ENCODE measurements at regions not wholly inside any gene's neighbourhood (a gene's known extent, or its start where the extent isn't known, plus 50 kb on each side); places are given as distances from the start of the nearest gene placed in this dataset.

DNA sequence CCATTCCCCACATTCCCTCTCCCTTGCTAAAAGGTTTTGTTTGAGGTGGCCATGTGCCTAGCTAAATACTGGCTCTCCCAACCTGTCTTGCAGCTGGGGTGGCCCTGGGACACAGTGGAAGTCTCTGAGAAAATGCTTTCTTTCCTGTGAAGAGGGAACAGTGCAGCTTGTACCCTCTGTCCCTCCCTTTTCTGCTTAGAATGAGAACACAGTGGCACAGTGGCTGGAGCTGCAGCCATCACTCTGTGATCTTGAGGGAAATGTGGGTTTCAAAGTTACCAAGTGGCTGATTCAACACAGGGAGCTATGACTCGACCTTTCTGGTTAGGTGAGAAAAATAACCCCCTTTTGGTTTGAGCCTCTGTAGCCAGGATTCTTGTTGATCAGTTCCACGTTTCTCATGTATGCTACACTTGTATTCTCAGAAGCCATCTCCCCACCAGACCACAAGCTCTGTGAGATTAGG lies 62.7 kb upstream of the CARD11 start:
- no peaks in the 10 kb centered on the region for H3K36me3 ChIP-seq
- no peak overlapping the region for H3K27ac ChIP-seq
- H3K27me3 ChIP-seq = no peaks in the 10 kb centered on the region
- intact Hi-C loops (cut with DNase I; ENCODE audit: low total_unique reads) = loop anchor here (2.0 kb wide), 1 partner anchor 16 kb away; no protein-coding TSS in a partner anchor
- peak in 1 of 2 donors; percentile 6 for DNase-seq (ENCODE audit: low spot score in 2 of 2)
- no peak overlapping the region for H3K4me3 ChIP-seq
- no peak for TF ChIP-seq POLR2A (IDR thresholded peaks at IDR 0.05)
- TF ChIP-seq POLR2AphosphoS5 (IDR thresholded peaks at IDR 0.05) = no peak
- TF ChIP-seq, protein P1, sequence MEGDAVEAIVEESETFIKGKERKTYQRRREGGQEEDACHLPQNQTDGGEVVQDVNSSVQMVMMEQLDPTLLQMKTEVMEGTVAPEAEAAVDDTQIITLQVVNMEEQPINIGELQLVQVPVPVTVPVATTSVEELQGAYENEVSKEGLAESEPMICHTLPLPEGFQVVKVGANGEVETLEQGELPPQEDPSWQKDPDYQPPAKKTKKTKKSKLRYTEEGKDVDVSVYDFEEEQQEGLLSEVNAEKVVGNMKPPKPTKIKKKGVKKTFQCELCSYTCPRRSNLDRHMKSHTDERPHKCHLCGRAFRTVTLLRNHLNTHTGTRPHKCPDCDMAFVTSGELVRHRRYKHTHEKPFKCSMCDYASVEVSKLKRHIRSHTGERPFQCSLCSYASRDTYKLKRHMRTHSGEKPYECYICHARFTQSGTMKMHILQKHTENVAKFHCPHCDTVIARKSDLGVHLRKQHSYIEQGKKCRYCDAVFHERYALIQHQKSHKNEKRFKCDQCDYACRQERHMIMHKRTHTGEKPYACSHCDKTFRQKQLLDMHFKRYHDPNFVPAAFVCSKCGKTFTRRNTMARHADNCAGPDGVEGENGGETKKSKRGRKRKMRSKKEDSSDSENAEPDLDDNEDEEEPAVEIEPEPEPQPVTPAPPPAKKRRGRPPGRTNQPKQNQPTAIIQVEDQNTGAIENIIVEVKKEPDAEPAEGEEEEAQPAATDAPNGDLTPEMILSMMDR (IDR thresholded peaks at IDR 0.05) = no peak
- peaks cover 6 to 8% of the 10 kb centered on the region in 2 donors for H3K9me3 ChIP-seq
- H3K4me1 ChIP-seq = no peaks in the 10 kb centered on the region

DNA sequence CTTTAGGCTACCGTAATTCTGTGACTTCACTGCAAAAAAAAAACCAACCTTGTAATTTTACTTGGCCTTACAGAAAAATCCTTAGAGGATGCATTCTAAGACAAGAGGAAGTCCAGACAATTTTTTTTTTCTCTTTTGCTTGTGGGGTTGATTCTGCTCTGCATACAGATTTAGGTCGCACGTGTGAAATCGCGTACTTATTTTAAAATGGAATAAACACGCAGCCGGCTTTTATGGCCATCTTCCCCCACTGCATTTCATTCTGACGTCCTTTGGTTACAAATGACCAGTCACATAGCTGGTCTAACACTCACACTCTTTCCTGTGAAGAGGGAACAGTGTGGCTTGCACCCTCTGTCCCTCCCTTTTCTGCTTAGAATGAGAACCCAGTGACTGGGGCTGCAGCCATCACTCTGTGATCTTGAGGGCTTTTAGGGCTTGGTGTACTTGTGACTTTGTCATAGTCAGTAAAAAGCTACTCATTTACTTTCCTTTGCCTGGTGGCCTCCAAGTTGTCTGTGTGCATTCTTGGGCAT lies 63.6 kb upstream of the CARD11 start:
- Histone ChIP-seq H3K27ac (no peak overlapping the region), H3K27me3 (no peaks in the 10 kb centered on the region), H3K4me1 (no peaks in the 10 kb centered on the region), H3K9me3 (peaks cover 6 to 8% of the 10 kb centered on the region in 2 donors), H3K36me3 (no peaks in the 10 kb centered on the region), H3K4me3 (no peak overlapping the region)
- TF ChIP-seq POLR2A (IDR thresholded peaks at IDR 0.05) (no peak), POLR2AphosphoS5 (IDR thresholded peaks at IDR 0.05) (no peak)
- TF ChIP-seq, protein P1 (IDR thresholded peaks at IDR 0.05) = no peak
- no peak for DNase-seq (ENCODE audit: low spot score in 2 of 2)
- intact Hi-C loops (cut with DNase I; ENCODE audit: low total_unique reads) = loop anchor here (2.0 kb wide), 1 partner anchor 16 kb away; no protein-coding TSS in a partner anchor

- DNase-seq (ENCODE audit: low spot score in 2 of 2) = peak in 1 of 2 donors; percentile 7
- Histone ChIP-seq H3K4me3 (no peak overlapping the region), H3K4me1 (no peaks in the 10 kb centered on the region), H3K9me3 (peaks cover 6 to 8% of the 10 kb centered on the region in 2 donors), H3K27ac (no peak overlapping the region), H3K36me3 (no peaks in the 10 kb centered on the region), H3K27me3 (no peaks in the 10 kb centered on the region)
- intact Hi-C loops (cut with DNase I; ENCODE audit: low total_unique reads) = loop anchor here (2.0 kb wide), 1 partner anchor 15 kb away; no protein-coding TSS in a partner anchor
- TF ChIP-seq POLR2AphosphoS5 (IDR thresholded peaks at IDR 0.05) (no peak), POLR2A (IDR thresholded peaks at IDR 0.05) (no peak)
- TF ChIP-seq, protein P1 (IDR thresholded peaks at IDR 0.05) = no peak
Measured at GRCh38 chr7:3107889-3108570, 64.4 kb upstream of the CARD11 start.

GRCh38 chr7:3109311-3109915 lies 65.7 kb upstream of the CARD11 start:
- TF ChIP-seq, protein P1 (IDR thresholded peaks at IDR 0.05) = no peak
- Histone ChIP-seq H3K4me3 (no peak overlapping the region), H3K36me3 (no peaks in the 10 kb centered on the region), H3K27ac (peak overlapping the region in 1 of 2 donors; percentile 29), H3K4me1 (no peaks in the 10 kb centered on the region), H3K9me3 (peaks cover 12 to 15% of the 10 kb centered on the region in 2 donors), H3K27me3 (no peaks in the 10 kb centered on the region)
- DNase-seq (ENCODE audit: low spot score in 2 of 2) = peak in 1 of 2 donors; percentile 35
- intact Hi-C loops (cut with DNase I; ENCODE audit: low total_unique reads) = no loop called here
